H9 (cell line): ENCODE measurements at regions not wholly inside any gene's neighbourhood (a gene's known extent, or its start where the extent isn't known, plus 50 kb on each side); places are given as distances from the start of the nearest gene placed in this dataset.

Experiments
- DNase-seq: peaks from one replicate; pipeline ENCODE4 v3.0.0-alpha.2; 2017
- H2AFZ ChIP-seq: one replicate; pipeline ENCODE4 v1.6.1; 2013; ENCODE audit warnings: mild to moderate bottlenecking, low read length, control low read depth, moderate library complexity
- H2AK5ac ChIP-seq: 2 replicates; pipeline ENCODE4 v1.6.1; 2013; ENCODE audit warnings: low read length, control low read depth, mixed read lengths; ENCODE audit not compliant: insufficient read length
- H2BK120ac ChIP-seq: one replicate; pipeline ENCODE4 v1.6.1; 2013; ENCODE audit warnings: low read depth, mild to moderate bottlenecking, low read length, control low read depth, inconsistent platforms; ENCODE audit not compliant: poor library complexity, severe bottlenecking
- H2BK12ac ChIP-seq: 2 replicates; pipeline ENCODE4 v1.6.1; 2013; ENCODE audit warnings: low read length, control low read depth, mixed read lengths, low read depth; ENCODE audit not compliant: insufficient read length
- H2BK15ac ChIP-seq: 2 replicates; pipeline ENCODE4 v1.6.1; 2013; ENCODE audit warnings: low read depth, low read length, control low read depth
- H2BK20ac ChIP-seq: one replicate; pipeline ENCODE4 v1.6.1; 2013; ENCODE audit warnings: low read depth, mild to moderate bottlenecking, low read length, control low read depth, inconsistent platforms; ENCODE audit not compliant: poor library complexity, severe bottlenecking
- H2BK5ac ChIP-seq: 2 replicates; pipeline ENCODE4 v1.6.1; 2013; ENCODE audit warnings: low read length, control low read depth, mixed read lengths; ENCODE audit not compliant: insufficient read length
- H3K14ac ChIP-seq: 2 replicates; pipeline ENCODE4 v1.6.1; 2013; ENCODE audit warnings: low read length, control low read depth; ENCODE audit not compliant: insufficient read depth
- H3K18ac ChIP-seq: 2 replicates; pipeline ENCODE4 v1.6.1; 2013; ENCODE audit warnings: low read depth, mild to moderate bottlenecking, mixed read lengths, low read length, control low read depth; ENCODE audit not compliant: insufficient read length
- H3K23ac ChIP-seq: 2 replicates; pipeline ENCODE4 v1.6.1; 2013; ENCODE audit warnings: low read length, control low read depth, mixed read lengths, low read depth; ENCODE audit not compliant: insufficient read length
- H3K23me2 ChIP-seq: 2 replicates; pipeline ENCODE4 v1.6.1; 2013; ENCODE audit warnings: low read depth, mild to moderate bottlenecking, mixed read lengths, low read length, control low read depth; ENCODE audit not compliant: insufficient read length, poor library complexity, severe bottlenecking
- H3K27ac ChIP-seq: 2 replicates; pipeline ENCODE4 v1.5.1; 2013; ENCODE audit warnings: low read length, control low read depth, mixed read lengths, low read depth; ENCODE audit not compliant: insufficient read length
- H3K27me3 ChIP-seq: 2 replicates; pipeline ENCODE4 v1.6.1; 2013; ENCODE audit warnings: low read length, control low read depth, inconsistent platforms; ENCODE audit not compliant: insufficient read depth
- H3K4ac ChIP-seq: 2 replicates; pipeline ENCODE4 v1.6.1; 2013; ENCODE audit warnings: low read depth, mild to moderate bottlenecking, control low read depth, inconsistent platforms, low read length, moderate library complexity
- H3K4me1 ChIP-seq: 2 replicates; pipeline ENCODE4 v1.6.1; 2013; ENCODE audit warnings: low read length, control low read depth, inconsistent platforms; ENCODE audit not compliant: insufficient read depth
- H3K4me2 ChIP-seq: 2 replicates; pipeline ENCODE4 v1.6.1; 2013; ENCODE audit warnings: low read length, control low read depth, mixed read lengths; ENCODE audit not compliant: insufficient read length, insufficient read depth
- H3K56ac ChIP-seq: 2 replicates; pipeline ENCODE4 v1.6.1; 2013; ENCODE audit warnings: low read depth, mild to moderate bottlenecking, mixed read lengths, low read length, control low read depth; ENCODE audit not compliant: insufficient read length
- H3K79me1 ChIP-seq: 2 replicates; pipeline ENCODE4 v1.6.1; 2013; ENCODE audit warnings: low read depth, mild to moderate bottlenecking, moderate library complexity, low read length, control low read depth, inconsistent platforms; ENCODE audit not compliant: insufficient read depth, poor library complexity, severe bottlenecking
- H3K79me2 ChIP-seq: 2 replicates; pipeline ENCODE4 v1.6.1; 2013; ENCODE audit warnings: low read length, control low read depth, inconsistent platforms; ENCODE audit not compliant: insufficient read depth
- H3K9ac ChIP-seq: 2 replicates; pipeline ENCODE4 v1.6.1; 2013; ENCODE audit warnings: low read length, control low read depth, mixed read lengths; ENCODE audit not compliant: insufficient read length; ENCODE audit errors: extremely low read depth
- H3K9me3 ChIP-seq: one replicate; pipeline ENCODE4 v1.6.1; 2013; ENCODE audit warnings: low read depth, low read length, inconsistent platforms; ENCODE audit not compliant: control insufficient read depth
- H3T11ph ChIP-seq: one replicate; pipeline ENCODE4 v1.6.1; 2013; ENCODE audit warnings: mild to moderate bottlenecking, low read length, control low read depth, inconsistent platforms
- H4K20me1 ChIP-seq: one replicate; pipeline ENCODE4 v1.6.1; 2013; ENCODE audit not compliant: control insufficient read depth, insufficient read length, insufficient read depth
- H4K5ac ChIP-seq: 2 replicates; pipeline ENCODE4 v1.6.1; 2013; ENCODE audit warnings: low read depth, mild to moderate bottlenecking, mixed read lengths, low read length, control low read depth; ENCODE audit not compliant: insufficient read length
- H4K8ac ChIP-seq: replicated peaks from 2 replicates; pipeline ENCODE4 v1.6.1; 2013; ENCODE audit warnings: low read length, control low read depth, mixed read lengths, low read depth; ENCODE audit not compliant: insufficient read length
- H4K91ac ChIP-seq: 2 replicates; pipeline ENCODE4 v1.6.1; 2013; ENCODE audit warnings: low read depth, mild to moderate bottlenecking, moderate library complexity, mixed read lengths, low read length, control low read depth; ENCODE audit not compliant: insufficient read length
- H3K27ac Mint-ChIP-seq, 3 experiments: 2 replicates in 2 of 3; 3 replicates in 1 of 3; pipeline ENCODE4 v1.8.0; 2020 to 2021; ENCODE audit warnings: mixed read lengths in 3 of 3, mild to moderate bottlenecking in 1 of 3, moderate library complexity in 1 of 3
- H3K27me3 Mint-ChIP-seq: 2 replicates; pipeline ENCODE4 v1.8.0; 2021; ENCODE audit warnings: low read depth, mild to moderate bottlenecking, moderate library complexity, mixed read lengths
- H3K36me3 Mint-ChIP-seq, 3 experiments: 2 replicates in 2 of 3; 3 replicates in 1 of 3; pipeline ENCODE4 v1.8.0; 2020 to 2021; ENCODE audit warnings: low read depth in 3 of 3, mixed read lengths in 3 of 3; ENCODE audit not compliant: insufficient read depth in 1 of 3
- H3K4me1 Mint-ChIP-seq, 2 experiments: 2 replicates each; pipeline ENCODE4 v1.8.0; 2020; ENCODE audit warnings: mixed read lengths in 2 of 2
- H3K4me3 Mint-ChIP-seq, 2 experiments: 2 replicates in 1 of 2; 3 replicates in 1 of 2; pipeline ENCODE4 v1.8.0; 2020 to 2021; ENCODE audit warnings: mild to moderate bottlenecking in 2 of 2, mixed read lengths in 2 of 2, moderate library complexity in 1 of 2
- H3K9me3 Mint-ChIP-seq, 2 experiments: 2 replicates in 1 of 2; 3 replicates in 1 of 2; pipeline ENCODE4 v1.8.0; 2020; ENCODE audit warnings: mild to moderate bottlenecking in 2 of 2, mixed read lengths in 2 of 2, moderate library complexity in 1 of 2
- CTCF ChIP-seq: fragments of 200-600 bp; sonication (generic); conservative IDR thresholded peaks from 3 replicates; pipeline ENCODE4 v1.8.0; 2021; ENCODE audit warnings: antibody characterized with exemption, mild to moderate bottlenecking

- H3K9ac ChIP-seq: no peak overlapping the region
- no peaks in the 10 kb centered on the region for H3K36me3 Mint-ChIP-seq
- H3K27ac Mint-ChIP-seq: no peak overlapping the region
- H3T11ph ChIP-seq: no peak overlapping the region
- peaks cover 8 to 14% of the 10 kb centered on the region in 2 experiments; a peak in 3 of 4 replicates for H3K4me1 Mint-ChIP-seq
- H2BK15ac ChIP-seq: no peak overlapping the region
- H2AK5ac ChIP-seq: no peak overlapping the region
- H2BK20ac ChIP-seq: no peak overlapping the region
- no peak overlapping the region for H3K56ac ChIP-seq
- H3K9me3 ChIP-seq: no peaks in the 10 kb centered on the region
- TF ChIP-seq CTCF: no peak
- H2BK5ac ChIP-seq: no peak overlapping the region
- no peak overlapping the region for H3K4me2 ChIP-seq
- H3K4ac ChIP-seq: no peak overlapping the region
- H3K23ac ChIP-seq: no peak overlapping the region
- H3K79me2 ChIP-seq: no peaks in the 10 kb centered on the region
- H2BK12ac ChIP-seq: no peak overlapping the region
- no peak overlapping the region for H3K14ac ChIP-seq
- H2BK120ac ChIP-seq: no peak overlapping the region
- H4K5ac ChIP-seq: no peak overlapping the region
- no peak for DNase-seq
- H2AFZ ChIP-seq: no peak overlapping the region
- peaks cover 64% of the 10 kb centered on the region for H3K27me3 Mint-ChIP-seq
- H3K79me1 ChIP-seq: no peaks in the 10 kb centered on the region
- H3K27ac ChIP-seq: no peak overlapping the region
- H3K4me3 Mint-ChIP-seq: no peak overlapping the region
- no peak overlapping the region for H3K18ac ChIP-seq
- no peak overlapping the region for H4K8ac ChIP-seq
- H4K20me1 ChIP-seq: no peaks in the 10 kb centered on the region
- H3K23me2 ChIP-seq: no peaks in the 10 kb centered on the region
- H3K27me3 ChIP-seq: peaks cover 47% of the 10 kb centered on the region; the same call in 1 of the 2 replicates
- no peak overlapping the region for H4K91ac ChIP-seq
- no peaks in the 10 kb centered on the region for H3K9me3 Mint-ChIP-seq
- no peaks in the 10 kb centered on the region; the same call in 1 of the 2 replicates for H3K4me1 ChIP-seq
Observed at GRCh38 chr3:132211896-132212295, 105.3 kb upstream of the ACP3 start.
